OCI-LY3 (cell line): ENCODE measurements at regions not wholly inside any gene's neighbourhood (a gene's known extent, or its start where the extent isn't known, plus 50 kb on each side); places are given as distances from the start of the nearest gene placed in this dataset.

ENCODE experiments used
- H2AFZ ChIP-seq: fragments of 200-600, 300-600 bp; shearing (Covaris generic); 2 replicates; pipeline ENCODE4 v1.6.0; 2014; ENCODE audit warnings: antibody characterized with exemption, low read depth, low read length
- H3K27ac ChIP-seq: fragments of 200-600, 300-600 bp; sonication (generic); 2 replicates; pipeline ENCODE4 v1.5.1; 2014; ENCODE audit warnings: mild to moderate bottlenecking, low read length, moderate library complexity, mixed read lengths
- H3K27me3 ChIP-seq: fragments of 200-600, 300-600 bp; sonication (generic); 2 replicates; pipeline ENCODE4 v1.6.1; 2014; ENCODE audit warnings: low read depth, low read length, mixed read lengths
- H3K36me3 ChIP-seq: fragments of 200-600, 300-600 bp; sonication (generic); replicated peaks from 2 replicates; pipeline ENCODE3; 2014; ENCODE audit warnings: low read depth, low read length, mixed read lengths
- H3K4me1 ChIP-seq: fragments of 300-600, 200-600 bp; sonication (generic); 2 replicates; pipeline ENCODE4 v1.6.1; 2014; ENCODE audit warnings: low read length, mixed read lengths
- H3K4me2 ChIP-seq: fragments of 200-600, 300-600 bp; sonication (generic); 2 replicates; pipeline ENCODE4 v1.6.1; 2014; ENCODE audit warnings: low read length, mixed read lengths
- H3K4me3 ChIP-seq: fragments of 300-600, 200-600 bp; sonication (generic); 2 replicates; pipeline ENCODE4 v1.5.1; 2014; ENCODE audit warnings: antibody characterized with exemption, mild to moderate bottlenecking, low read length, moderate library complexity
- H3K79me2 ChIP-seq: fragments of 300-600, 200-600 bp; shearing (Covaris generic); 2 replicates; pipeline ENCODE4 v1.6.1; 2014; ENCODE audit warnings: mild to moderate bottlenecking, low read length, mixed read lengths
- H3K9ac ChIP-seq: fragments of 300-600, 200-600 bp; shearing (Covaris generic); 2 replicates; pipeline ENCODE4 v1.6.0; 2014; ENCODE audit warnings: mild to moderate bottlenecking, low read length, moderate library complexity
- H3K9me3 ChIP-seq: fragments of 200-600, 300-600 bp; shearing (Covaris generic); 2 replicates; pipeline ENCODE4 v1.6.1; 2014; ENCODE audit warnings: low read length, mixed read lengths; ENCODE audit not compliant: insufficient read depth
- H4K20me1 ChIP-seq: fragments of 200-600, 300-600 bp; sonication (generic); 2 replicates; pipeline ENCODE4 v1.6.1; 2016; ENCODE audit warnings: low read length, mixed read lengths; ENCODE audit not compliant: insufficient read depth
- CTCF ChIP-seq: fragments of 200-600, 300-600 bp; sonication (generic); IDR thresholded peaks from 2 replicates; pipeline ENCODE4 v1.5.1; 2014; ENCODE audit warnings: antibody characterized with exemption, low read length, low read depth
- EZH2phosphoT487 ChIP-seq: fragments of 200-600 bp; shearing (Covaris generic); IDR thresholded peaks from 2 replicates; pipeline ENCODE4 v1.6.1; 2018; ENCODE audit warnings: antibody characterized with exemption, mixed run types, low read depth

GRCh38 chr2:180411661-180412060, 404.6 kb upstream of the CWC22 start:
- no peak overlapping the region for H3K4me3 ChIP-seq
- H3K4me2 ChIP-seq, result peak overlapping the region; percentile 54
- H3K36me3 ChIP-seq, result no peaks in the 10 kb centered on the region
- H3K4me1 ChIP-seq, result peaks cover 20% of the 10 kb centered on the region
- no peak overlapping the region for H3K27ac ChIP-seq
- H3K9ac ChIP-seq, result no peak overlapping the region
- H3K9me3 ChIP-seq, result no peaks in the 10 kb centered on the region
- H4K20me1 ChIP-seq, result no peaks in the 10 kb centered on the region
- no peak overlapping the region for H2AFZ ChIP-seq
- TF ChIP-seq CTCF (no peak), EZH2phosphoT487 (no peak)
- H3K27me3 ChIP-seq, result no peaks in the 10 kb centered on the region
- H3K79me2 ChIP-seq, result no peaks in the 10 kb centered on the region

GRCh38 chr2:180406687-180407086, 399.6 kb upstream of the CWC22 start:
- H2AFZ ChIP-seq, result no peak overlapping the region
- H3K36me3 ChIP-seq, result no peaks in the 10 kb centered on the region
- H3K9me3 ChIP-seq, result no peaks in the 10 kb centered on the region
- H3K9ac ChIP-seq, result no peak overlapping the region
- H3K4me3 ChIP-seq, result no peak overlapping the region
- no peaks in the 10 kb centered on the region for H3K27me3 ChIP-seq
- H3K4me2 ChIP-seq, result no peak overlapping the region
- TF ChIP-seq CTCF (no peak), EZH2phosphoT487 (no peak)
- H3K79me2 ChIP-seq, result no peaks in the 10 kb centered on the region
- H4K20me1 ChIP-seq, result no peaks in the 10 kb centered on the region
- H3K4me1 ChIP-seq, result peaks cover 17% of the 10 kb centered on the region
- H3K27ac ChIP-seq, result no peak overlapping the region

DNA sequence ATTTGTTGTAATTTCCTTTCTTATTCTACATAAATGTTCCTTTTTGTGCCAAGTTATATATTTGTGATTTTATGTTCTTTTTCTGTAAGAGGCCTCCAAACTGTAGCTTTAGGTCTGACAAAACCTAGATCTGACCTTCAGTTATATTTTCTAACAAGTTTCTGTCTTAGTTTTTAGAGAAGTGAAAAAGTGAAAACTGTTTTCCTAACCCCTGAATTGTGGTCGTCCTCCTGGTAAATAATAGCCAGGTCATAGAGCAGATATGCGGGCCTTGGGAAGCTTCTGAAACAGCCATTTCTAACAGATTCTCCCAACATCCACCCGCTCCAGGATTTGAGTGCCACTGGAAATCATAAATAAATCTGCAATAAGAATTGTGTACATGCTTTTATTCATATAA, 398.4 kb upstream of the CWC22 start:
- H3K79me2 ChIP-seq, result no peaks in the 10 kb centered on the region
- peak overlapping the region; percentile 33 for H3K4me2 ChIP-seq
- H3K9me3 ChIP-seq, result no peaks in the 10 kb centered on the region
- no peaks in the 10 kb centered on the region for H4K20me1 ChIP-seq
- no peak overlapping the region for H3K27ac ChIP-seq
- no peaks in the 10 kb centered on the region for H3K27me3 ChIP-seq
- peaks cover 11% of the 10 kb centered on the region for H3K4me1 ChIP-seq
- H3K4me3 ChIP-seq, result no peak overlapping the region
- no peak overlapping the region for H2AFZ ChIP-seq
- no peak for TF ChIP-seq EZH2phosphoT487
- TF ChIP-seq CTCF, result no peak
- no peak overlapping the region for H3K9ac ChIP-seq
- no peaks in the 10 kb centered on the region for H3K36me3 ChIP-seq

DNA sequence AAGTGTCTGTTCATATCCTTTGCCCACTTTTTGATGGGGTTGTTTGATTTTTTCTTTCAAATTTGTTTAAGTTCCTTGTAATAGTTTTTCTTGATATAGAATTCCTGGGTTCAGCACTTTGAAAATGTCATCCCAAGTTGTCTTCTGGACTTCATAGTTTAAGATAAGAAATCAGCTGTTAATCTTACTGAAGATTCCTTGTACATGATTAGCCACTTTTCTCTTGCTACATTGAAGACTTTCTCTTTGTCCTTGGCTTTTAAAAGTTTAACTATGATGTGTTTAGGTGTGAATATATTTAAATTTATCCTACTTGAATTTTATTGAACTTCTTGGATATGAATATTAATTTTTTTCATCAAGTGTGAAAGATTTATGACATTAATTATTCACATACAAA, 387.2 kb upstream of the CWC22 start:
- no peak for TF ChIP-seq EZH2phosphoT487
- TF ChIP-seq CTCF, result no peak

More for the DNA sequence above, 387.2 kb upstream of the CWC22 start:
- H3K9me3 ChIP-seq, result no peaks in the 10 kb centered on the region
- no peak overlapping the region for H3K9ac ChIP-seq
- H3K27me3 ChIP-seq, result no peaks in the 10 kb centered on the region
- no peaks in the 10 kb centered on the region for H3K36me3 ChIP-seq
- H3K79me2 ChIP-seq, result no peaks in the 10 kb centered on the region
- H2AFZ ChIP-seq, result no peak overlapping the region
- H3K27ac ChIP-seq, result no peak overlapping the region
- H4K20me1 ChIP-seq, result no peaks in the 10 kb centered on the region
- no peak overlapping the region for H3K4me2 ChIP-seq
- H3K4me3 ChIP-seq, result no peak overlapping the region
- no peaks in the 10 kb centered on the region for H3K4me1 ChIP-seq
